AG04450 (cell line): ENCODE measurements at regions not wholly inside any gene's neighbourhood (a gene's known extent, or its start where the extent isn't known, plus 50 kb on each side); places are given as distances from the start of the nearest gene placed in this dataset.
A peak's percentile ranks its signal among the peaks of the same experiment; 100 is the strongest.

ENCODE experiments used
- CTCF ChIA-PET: fragments of 300-600, 350-600 bp; formaldehyde crosslinking; extraction: SDS; loops from one replicate; lab custom pipeline; 2022; ENCODE audit warnings: antibody characterized with exemption, inconsistent platforms; lab: Charles Lee
- POLR2A ChIA-PET: fragments of 350-600 bp; formaldehyde crosslinking; extraction: SDS; loops from one replicate; lab custom pipeline; 2021; ENCODE audit warnings: antibody characterized with exemption, inconsistent platforms; lab: Yijun Ruan, JAX
- DNase-seq: peaks from one replicate; pipeline ENCODE4 v3.0.0-alpha.2; 2011; ENCODE audit warnings: low read depth, low spot score
- H3K27ac ChIP-seq: one replicate; pipeline ENCODE4 v1.5.1; 2012; ENCODE audit warnings: low read depth, low read length, control low read depth
- H3K27me3 ChIP-seq: one replicate; pipeline ENCODE4 v1.6.0; 2012; ENCODE audit warnings: low read length; ENCODE audit not compliant: control insufficient read depth, insufficient read depth
- H3K4me3 ChIP-seq: 2 replicates; pipeline ENCODE4 v1.5.1; 2011; ENCODE audit warnings: mild to moderate bottlenecking, low read depth, low read length, control low read depth
- H3K9me3 ChIP-seq: 2 replicates; pipeline ENCODE4 v1.5.1; 2012; ENCODE audit warnings: low read length; ENCODE audit not compliant: control insufficient read depth, insufficient read depth
- TF ChIP-seq, protein P1 (sequence below): IDR thresholded peaks from 2 replicates; pipeline ENCODE4 v1.5.1; 2011; ENCODE audit warnings: low read depth, low read length, control low read depth, inconsistent platforms

DNA sequence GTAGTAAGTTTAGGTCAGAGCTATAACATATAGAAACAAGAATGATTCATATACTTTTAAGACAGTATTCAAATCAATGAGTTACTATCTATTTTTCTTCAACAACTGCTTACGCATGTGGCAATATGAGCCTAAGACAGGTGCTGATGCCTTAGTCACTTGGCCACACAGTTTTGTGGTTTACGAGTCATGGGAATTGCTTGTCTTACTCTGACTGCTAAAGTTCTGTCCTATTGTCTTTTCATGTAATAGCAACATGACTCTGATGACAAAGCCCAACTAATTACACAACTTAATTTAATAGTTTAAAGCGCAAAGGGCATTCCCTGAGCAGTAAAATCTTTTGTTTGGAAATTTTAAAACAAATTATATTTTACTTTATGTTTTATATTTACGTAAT, 159.3 kb upstream of the CENPW start:
- Histone ChIP-seq H3K9me3 (no peaks in the 10 kb centered on the region), H3K27me3 (no peaks in the 10 kb centered on the region), H3K4me3 (no peak overlapping the region), H3K27ac (no peak overlapping the region)
- TF ChIP-seq, protein P1, sequence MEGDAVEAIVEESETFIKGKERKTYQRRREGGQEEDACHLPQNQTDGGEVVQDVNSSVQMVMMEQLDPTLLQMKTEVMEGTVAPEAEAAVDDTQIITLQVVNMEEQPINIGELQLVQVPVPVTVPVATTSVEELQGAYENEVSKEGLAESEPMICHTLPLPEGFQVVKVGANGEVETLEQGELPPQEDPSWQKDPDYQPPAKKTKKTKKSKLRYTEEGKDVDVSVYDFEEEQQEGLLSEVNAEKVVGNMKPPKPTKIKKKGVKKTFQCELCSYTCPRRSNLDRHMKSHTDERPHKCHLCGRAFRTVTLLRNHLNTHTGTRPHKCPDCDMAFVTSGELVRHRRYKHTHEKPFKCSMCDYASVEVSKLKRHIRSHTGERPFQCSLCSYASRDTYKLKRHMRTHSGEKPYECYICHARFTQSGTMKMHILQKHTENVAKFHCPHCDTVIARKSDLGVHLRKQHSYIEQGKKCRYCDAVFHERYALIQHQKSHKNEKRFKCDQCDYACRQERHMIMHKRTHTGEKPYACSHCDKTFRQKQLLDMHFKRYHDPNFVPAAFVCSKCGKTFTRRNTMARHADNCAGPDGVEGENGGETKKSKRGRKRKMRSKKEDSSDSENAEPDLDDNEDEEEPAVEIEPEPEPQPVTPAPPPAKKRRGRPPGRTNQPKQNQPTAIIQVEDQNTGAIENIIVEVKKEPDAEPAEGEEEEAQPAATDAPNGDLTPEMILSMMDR, result no peak
- ChIA-PET CTCF (no interaction called here), POLR2A (no interaction called here)
- peak; percentile 59 for DNase-seq

DNA sequence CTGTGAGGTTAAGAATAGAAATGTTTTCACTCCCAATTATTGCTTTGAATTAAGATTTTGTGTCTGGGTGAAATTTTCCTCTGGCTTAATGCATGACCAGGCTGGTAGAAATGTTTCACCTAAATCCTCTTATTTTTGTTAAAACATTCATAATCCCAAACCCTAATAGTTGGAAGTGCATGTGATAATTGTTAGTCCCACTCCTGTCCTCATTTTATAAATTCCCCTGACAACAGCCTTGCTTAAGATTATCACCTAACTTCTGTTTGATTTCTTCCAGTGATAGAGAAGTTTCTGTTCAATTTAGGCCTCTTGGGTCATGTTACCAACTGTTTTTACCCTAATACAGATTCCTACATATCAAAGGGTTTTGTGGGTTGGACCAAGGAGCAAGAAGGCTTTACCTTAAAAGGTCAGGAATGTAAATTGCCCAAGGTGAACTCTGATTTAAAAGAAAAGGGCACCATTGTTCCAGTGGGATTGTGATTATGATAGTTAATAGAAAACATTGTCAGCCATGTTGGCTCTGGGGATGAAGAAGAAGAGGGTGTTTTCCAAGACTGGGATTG, 158.7 kb upstream of the CENPW start:
- TF ChIP-seq, protein P1, result no peak
- POLR2A ChIA-PET, result no interaction called here
- DNase-seq, result no peak
- Histone ChIP-seq H3K9me3 (no peaks in the 10 kb centered on the region), H3K27me3 (no peaks in the 10 kb centered on the region), H3K27ac (no peak overlapping the region), H3K4me3 (no peak overlapping the region)
- CTCF ChIA-PET, result no interaction called here

DNA sequence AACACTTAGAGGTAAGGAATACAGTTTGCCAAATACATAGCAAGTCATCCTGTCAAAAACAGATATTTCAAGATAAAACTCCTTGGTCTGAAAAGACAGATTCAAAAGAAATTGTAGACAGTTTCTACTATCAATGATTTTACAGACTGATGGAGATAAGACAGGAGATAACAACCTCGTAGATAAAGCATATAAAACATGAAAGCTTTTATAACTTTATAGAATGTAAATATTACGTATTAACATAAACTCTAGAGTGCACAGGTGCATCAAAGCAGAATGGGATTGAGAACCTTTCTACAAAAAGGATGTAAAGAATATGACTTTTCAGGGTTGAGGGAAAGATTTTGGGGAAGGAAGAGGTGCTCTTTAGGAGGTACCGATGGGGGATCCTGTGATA, 158.0 kb upstream of the CENPW start:
- DNase-seq, result no peak
- CTCF ChIA-PET, result no interaction called here
- Histone ChIP-seq H3K4me3 (no peak overlapping the region), H3K27me3 (no peaks in the 10 kb centered on the region), H3K27ac (no peak overlapping the region), H3K9me3 (no peaks in the 10 kb centered on the region)
- TF ChIP-seq, protein P1, result no peak
- POLR2A ChIA-PET, result no interaction called here

DNA sequence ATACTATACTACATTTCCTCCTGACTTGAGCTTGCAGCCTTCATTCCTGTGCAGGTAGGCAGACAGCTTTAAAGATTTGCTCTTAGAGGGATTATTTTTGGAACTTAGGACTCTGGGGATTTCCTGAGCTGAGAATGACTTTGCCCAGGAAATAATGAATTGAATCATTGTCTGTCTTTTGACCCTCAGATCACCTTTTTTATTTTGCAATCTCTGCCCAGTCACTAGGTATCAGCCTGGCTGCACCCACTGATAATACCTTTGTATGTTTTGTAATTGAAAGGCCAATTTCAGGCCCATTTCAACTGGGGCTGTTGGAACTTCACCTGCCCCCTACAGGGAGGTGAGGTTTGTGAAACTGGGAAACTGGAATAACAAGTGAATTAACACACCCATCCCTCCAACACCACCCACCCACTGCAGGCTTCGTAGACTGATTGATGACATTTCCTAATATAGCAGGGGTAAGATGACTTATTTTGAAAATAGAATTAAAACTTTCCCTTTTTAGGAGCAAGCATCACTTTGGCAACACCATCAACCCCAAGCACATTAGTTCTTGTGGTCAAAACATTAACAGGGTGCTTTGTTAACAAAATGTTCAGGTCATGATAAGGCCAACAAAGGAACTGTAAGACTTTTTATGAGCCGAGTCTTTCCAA, 157.1 kb upstream of the CENPW start:
- CTCF ChIA-PET, result no interaction called here
- POLR2A ChIA-PET, result no interaction called here
- Histone ChIP-seq H3K27ac (no peak overlapping the region), H3K4me3 (no peak overlapping the region), H3K27me3 (no peaks in the 10 kb centered on the region), H3K9me3 (no peaks in the 10 kb centered on the region)
- DNase-seq, result no peak
- TF ChIP-seq, protein P1, result no peak

DNA sequence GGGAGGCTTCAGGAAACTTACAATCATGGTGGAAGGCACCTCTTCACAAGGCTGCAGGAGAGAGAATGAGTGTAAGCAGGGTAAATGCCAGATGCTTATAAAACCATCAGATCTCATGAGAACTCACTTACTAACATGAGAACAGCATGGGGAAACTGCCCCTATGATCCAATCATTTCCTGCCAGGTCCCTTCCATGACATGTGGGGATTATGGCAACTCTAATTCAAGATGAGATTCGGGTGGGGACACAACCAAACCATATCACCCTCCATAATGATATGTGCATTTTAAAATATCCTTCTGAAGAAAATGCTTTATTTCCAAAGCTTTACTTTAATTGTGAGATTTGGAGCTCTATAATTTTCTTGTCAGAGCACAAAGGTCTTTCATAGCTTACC, 154.1 kb upstream of the CENPW start:
- TF ChIP-seq, protein P1, result no peak
- CTCF ChIA-PET, result no interaction called here

More for the DNA sequence above, 154.1 kb upstream of the CENPW start:
- no peak for DNase-seq
- POLR2A ChIA-PET, result no interaction called here
- H3K4me3 ChIP-seq, result no peak overlapping the region
- H3K9me3 ChIP-seq, result no peaks in the 10 kb centered on the region
- H3K27ac ChIP-seq, result no peak overlapping the region
- H3K27me3 ChIP-seq, result no peaks in the 10 kb centered on the region
